GM19025 (cell line): ENCODE measurements at regions not wholly inside any gene's neighbourhood (a gene's known extent, or its start where the extent isn't known, plus 50 kb on each side); places are given as distances from the start of the nearest gene placed in this dataset.

Experiments
- ATAC-seq: cut with Tn5 transposase; IDR thresholded peaks from one replicate; pipeline ENCODE4 v1.9.1; 2021; ENCODE audit warnings: mild to moderate bottlenecking, low read depth, moderate library complexity; ENCODE audit not compliant: unreplicated experiment

- no peak for ATAC-seq
These were observed 66.5 kb upstream of the EEPD1 start for GRCh38 chr7:36086571-36086970.

DNA sequence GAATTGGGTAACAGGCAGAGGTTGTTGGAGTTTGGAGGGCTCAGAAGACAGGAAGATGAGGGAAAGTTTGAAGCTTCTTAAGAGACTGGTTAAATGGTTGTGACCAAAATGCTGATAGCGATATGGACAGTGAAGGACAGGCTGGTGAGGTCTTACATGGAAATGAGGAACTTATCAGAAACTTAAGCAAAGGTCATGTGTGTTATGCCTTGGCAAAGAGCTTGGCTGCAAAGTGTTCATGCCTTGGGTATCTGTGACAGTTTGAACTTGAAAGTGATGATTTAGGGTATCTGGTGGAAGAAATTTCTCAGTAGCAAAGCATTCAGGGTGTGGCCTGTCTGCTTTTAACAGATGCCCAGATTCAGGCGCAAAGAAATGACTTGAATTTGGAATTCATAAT is 64.5 kb upstream of the EEPD1 start:
- ATAC-seq, result no peak

DNA sequence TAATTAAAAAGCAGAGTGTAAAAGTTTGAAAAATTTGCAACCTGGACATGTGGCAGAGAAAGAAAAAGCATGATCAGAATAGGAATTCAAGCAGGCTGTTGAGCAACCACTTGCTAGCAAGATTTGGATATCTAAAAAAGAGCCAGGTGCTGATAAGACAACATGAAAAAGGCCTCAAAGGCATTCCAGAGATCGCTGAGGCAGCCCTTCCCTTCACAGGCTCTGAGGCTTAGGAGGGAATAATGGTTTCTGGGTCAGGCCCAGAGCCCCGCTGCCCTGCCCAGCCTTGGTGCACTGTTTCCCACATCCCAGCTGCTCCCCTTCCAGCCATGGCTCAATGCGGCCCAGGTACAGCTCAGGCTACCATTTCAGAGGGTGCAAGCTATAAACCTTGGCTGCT is 64.1 kb upstream of the EEPD1 start:
- no peak for ATAC-seq

DNA sequence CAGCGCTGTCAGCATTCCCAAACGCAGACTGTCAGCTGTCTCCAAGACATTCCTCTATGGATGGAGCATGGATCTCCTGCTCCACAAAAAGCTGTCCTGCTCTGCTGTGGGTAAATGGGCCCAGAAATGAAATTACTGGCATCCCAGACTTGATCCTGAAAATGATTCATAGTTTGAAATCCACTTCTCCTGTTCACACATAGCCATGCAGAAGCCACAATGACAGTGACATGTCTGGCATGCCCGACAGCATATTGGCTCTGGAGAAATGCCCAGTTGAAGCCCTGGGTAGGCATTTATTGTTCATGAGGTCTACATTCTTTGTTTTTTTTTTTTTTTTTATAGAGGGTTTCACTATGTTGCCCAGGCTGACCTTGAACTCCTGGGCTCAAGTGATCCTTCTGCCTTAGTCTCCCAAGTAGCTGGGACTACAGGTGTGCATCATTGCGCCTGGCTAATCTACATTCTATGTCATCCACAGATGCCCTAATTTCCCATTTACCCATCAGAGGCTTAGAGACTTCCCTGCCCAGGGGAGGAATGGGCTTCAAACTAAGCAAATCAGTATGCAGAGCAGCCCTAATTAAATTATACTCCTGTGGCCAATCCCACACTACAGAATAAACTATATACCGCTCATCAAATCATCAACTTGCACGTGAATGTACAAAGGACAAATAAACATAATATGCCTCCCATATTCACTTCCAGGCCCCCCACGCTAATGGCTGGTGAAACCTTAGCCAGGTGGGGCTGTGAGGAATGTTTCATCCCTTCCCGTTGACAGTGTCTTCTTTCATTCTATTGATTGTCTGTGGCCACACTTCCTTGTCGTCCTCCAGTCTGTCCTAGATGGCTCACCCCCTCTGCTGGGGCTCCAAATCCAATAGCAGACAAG is 61.8 kb upstream of the EEPD1 start:
- ATAC-seq, result no peak

GRCh38 chr7:36091874-36092176 is 61.2 kb upstream of the EEPD1 start:
- ATAC-seq, result no peak

GRCh38 chr7:36092221-36092771 is 60.8 kb upstream of the EEPD1 start:
- ATAC-seq, result no peak

- no peak for ATAC-seq
These were observed 56.5 kb upstream of the EEPD1 start for GRCh38 chr7:36096460-36097095.

DNA sequence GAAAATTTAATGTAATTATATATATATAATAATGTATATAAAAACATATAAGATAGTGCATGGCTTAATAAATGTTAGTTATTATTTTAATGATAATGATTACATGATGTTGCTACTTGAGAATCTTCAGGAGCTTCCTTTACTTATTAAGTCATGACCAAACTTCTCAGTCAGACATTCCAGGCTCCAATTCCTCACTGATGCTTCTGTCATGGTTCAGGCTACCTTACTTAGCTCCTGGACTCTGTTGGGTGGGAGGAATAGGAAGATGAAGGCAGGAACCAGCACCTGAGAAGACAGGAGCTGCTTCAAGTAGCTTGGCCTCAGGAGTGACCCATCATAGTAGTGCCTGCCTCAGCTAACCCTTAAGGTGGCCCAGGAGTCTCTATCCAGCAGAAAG is 55.0 kb upstream of the EEPD1 start:
- ATAC-seq, result no peak

DNA sequence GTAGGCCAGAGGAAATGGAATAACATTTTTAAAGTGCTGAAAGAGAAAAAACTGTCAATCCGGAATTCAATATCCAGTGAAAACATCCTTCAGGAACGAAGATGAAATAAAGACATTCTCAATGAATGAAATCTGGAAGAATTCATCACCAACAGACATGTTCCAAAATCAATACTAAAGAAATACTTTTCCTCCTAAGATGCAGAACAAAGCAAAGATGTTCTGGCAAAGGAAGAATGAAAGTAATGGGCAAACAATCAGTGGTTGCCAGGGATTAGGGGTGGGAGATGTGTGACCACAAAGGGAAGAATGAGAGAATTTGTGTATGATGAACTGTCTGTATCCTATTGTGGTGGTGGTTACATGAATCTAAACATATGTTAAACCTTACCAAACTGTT is 52.8 kb upstream of the EEPD1 start:
- no peak for ATAC-seq

- ATAC-seq, result no peak
These were observed 52.4 kb upstream of the EEPD1 start for GRCh38 chr7:36100634-36101033.
